SK-N-SH treated with all-trans-retinoic acid at 6 μM for 48 hours (cell line): ENCODE measurements at regions not wholly inside any gene's neighbourhood (a gene's known extent, or its start where the extent isn't known, plus 50 kb on each side); places are given as distances from the start of the nearest gene placed in this dataset.
A peak's percentile ranks its signal among the peaks of the same experiment; 100 is the strongest.

Experiments used
- ATAC-seq: fragments of 200-7000 bp; cut with Tn5 transposase; 3 replicates; pipeline ENCODE4 v1.9.1; 2020; ENCODE audit warnings: mild to moderate bottlenecking, moderate library complexity
- ARNTL ChIP-seq: fragments of 450-650 bp; formaldehyde crosslinking; IDR thresholded peaks from 2 replicates; pipeline ENCODE4 v1.5.0; 2020; ENCODE audit warnings: low read depth, mild to moderate bottlenecking, moderate library complexity, borderline replicate concordance
- BACH2 ChIP-seq: fragments of 250-450 bp; sonication (Bioruptor Pico); IDR thresholded peaks from 2 replicates; pipeline ENCODE4 v1.9.0; 2021; ENCODE audit warnings: mild to moderate bottlenecking, borderline replicate concordance
- CSDC2 ChIP-seq: fragments of 250-450 bp; sonication (Bioruptor Pico); IDR thresholded peaks from 2 replicates; pipeline ENCODE4 v1.5.0; 2020; ENCODE audit warnings: mild to moderate bottlenecking, moderate library complexity
- CSRNP3 ChIP-seq: fragments of 250-450 bp; sonication (Bioruptor Pico); IDR thresholded peaks from 2 replicates; pipeline ENCODE4 v1.5.1; 2021; ENCODE audit warnings: mild to moderate bottlenecking, moderate library complexity
- ESRRG ChIP-seq: fragments of 250-450 bp; sonication (Bioruptor Pico); IDR thresholded peaks from 2 replicates; pipeline ENCODE4 v1.6.1; 2021; ENCODE audit warnings: mild to moderate bottlenecking
- GLIS3 ChIP-seq: fragments of 250-450 bp; sonication (Bioruptor Pico); IDR thresholded peaks from 2 replicates; pipeline ENCODE4 v1.5.0; 2020; ENCODE audit warnings: mild to moderate bottlenecking, moderate library complexity
- ISL1 ChIP-seq: fragments of 250-450 bp; sonication (Bioruptor Pico); IDR thresholded peaks from 2 replicates; pipeline ENCODE4 v2.1.2; 2022; ENCODE audit warnings: mild to moderate bottlenecking, moderate library complexity
- OSR1 ChIP-seq: fragments of 250-450 bp; sonication (Bioruptor Pico); IDR thresholded peaks from 2 replicates; pipeline ENCODE4 v1.8.0; 2022; ENCODE audit warnings: moderate library complexity, mild to moderate bottlenecking, inconsistent platforms
- PATZ1 ChIP-seq: fragments of 250-450 bp; sonication (Bioruptor Pico); IDR thresholded peaks from 2 replicates; pipeline ENCODE4 v1.8.0; 2020; ENCODE audit warnings: mild to moderate bottlenecking, moderate library complexity, borderline replicate concordance
- POU6F1 ChIP-seq: fragments of 250-450 bp; sonication (Bioruptor Pico); IDR thresholded peaks from 2 replicates; pipeline ENCODE4 v1.8.0; 2021; ENCODE audit warnings: low read depth, mild to moderate bottlenecking, moderate library complexity, borderline replicate concordance
- PPARA ChIP-seq: fragments of 250-450 bp; sonication (Bioruptor Pico); IDR thresholded peaks from 2 replicates; pipeline ENCODE4 v1.5.0; 2020; ENCODE audit warnings: mild to moderate bottlenecking, borderline replicate concordance
- RARB ChIP-seq: fragments of 250-450 bp; sonication (Bioruptor Pico); IDR thresholded peaks from 2 replicates; pipeline ENCODE4 v1.8.0; 2021; ENCODE audit warnings: mild to moderate bottlenecking, moderate library complexity
- SNAI2 ChIP-seq: fragments of 250-450 bp; sonication (Bioruptor Pico); IDR thresholded peaks from 2 replicates; pipeline ENCODE4 v1.5.0; 2020; ENCODE audit warnings: mild to moderate bottlenecking, moderate library complexity
- TCF4 ChIP-seq: fragments of 250-450 bp; sonication (Bioruptor Pico); IDR thresholded peaks from 2 replicates; pipeline ENCODE4 v1.8.0; 2021; ENCODE audit warnings: mild to moderate bottlenecking, moderate library complexity, borderline replicate concordance
- TOX ChIP-seq: fragments of 250-450 bp; sonication (Bioruptor Pico); IDR thresholded peaks from 2 replicates; pipeline ENCODE4 v1.8.0; 2021; ENCODE audit warnings: mild to moderate bottlenecking, moderate library complexity, borderline replicate concordance
- ZC3H10 ChIP-seq: fragments of 250-450 bp; sonication (Bioruptor Pico); IDR thresholded peaks from 2 replicates; pipeline ENCODE4 v1.5.1; 2021; ENCODE audit warnings: mild to moderate bottlenecking, moderate library complexity
- ZFP3 ChIP-seq: fragments of 250-450 bp; sonication (Bioruptor Pico); IDR thresholded peaks from 2 replicates; pipeline ENCODE4 v1.5.0; 2020; ENCODE audit warnings: mild to moderate bottlenecking, moderate library complexity
- ZFP30 ChIP-seq: fragments of 450-650 bp; formaldehyde crosslinking; IDR thresholded peaks from 2 replicates; pipeline ENCODE4 v1.5.0; 2022; ENCODE audit warnings: mild to moderate bottlenecking, moderate library complexity
- ZNF565 ChIP-seq: fragments of 450-650 bp; formaldehyde crosslinking; conservative IDR thresholded peaks from 2 replicates; pipeline ENCODE4 v1.5.0; 2020; ENCODE audit warnings: low read depth, mild to moderate bottlenecking, moderate library complexity
- ZNF70 ChIP-seq: fragments of 450-650 bp; formaldehyde crosslinking; IDR thresholded peaks from 2 replicates; pipeline ENCODE4 v1.5.0; 2020; ENCODE audit warnings: mild to moderate bottlenecking, moderate library complexity
- TF ChIP-seq, protein P1 (sequence below): fragments of 250-450 bp; sonication (Bioruptor Pico); IDR thresholded peaks from 2 replicates; pipeline ENCODE4 v1.5.0; 2020; ENCODE audit warnings: mild to moderate bottlenecking, moderate library complexity
- TF ChIP-seq, protein P2 (sequence below): fragments of 250-450 bp; sonication (Bioruptor Pico); IDR thresholded peaks from 2 replicates; pipeline ENCODE4 v1.5.1; 2020; ENCODE audit warnings: low read depth, mild to moderate bottlenecking, moderate library complexity

GRCh38 chr12:126384026-126384564 lies 1318.9 kb downstream of the AACS start:
- ATAC-seq, result no peak
- TF ChIP-seq ARNTL (CRISPR knock-in tag), result no peak
- no peak for TF ChIP-seq ZFP3 (CRISPR knock-in tag)
- TF ChIP-seq RARB, result no peak
- TF ChIP-seq, protein P1, sequence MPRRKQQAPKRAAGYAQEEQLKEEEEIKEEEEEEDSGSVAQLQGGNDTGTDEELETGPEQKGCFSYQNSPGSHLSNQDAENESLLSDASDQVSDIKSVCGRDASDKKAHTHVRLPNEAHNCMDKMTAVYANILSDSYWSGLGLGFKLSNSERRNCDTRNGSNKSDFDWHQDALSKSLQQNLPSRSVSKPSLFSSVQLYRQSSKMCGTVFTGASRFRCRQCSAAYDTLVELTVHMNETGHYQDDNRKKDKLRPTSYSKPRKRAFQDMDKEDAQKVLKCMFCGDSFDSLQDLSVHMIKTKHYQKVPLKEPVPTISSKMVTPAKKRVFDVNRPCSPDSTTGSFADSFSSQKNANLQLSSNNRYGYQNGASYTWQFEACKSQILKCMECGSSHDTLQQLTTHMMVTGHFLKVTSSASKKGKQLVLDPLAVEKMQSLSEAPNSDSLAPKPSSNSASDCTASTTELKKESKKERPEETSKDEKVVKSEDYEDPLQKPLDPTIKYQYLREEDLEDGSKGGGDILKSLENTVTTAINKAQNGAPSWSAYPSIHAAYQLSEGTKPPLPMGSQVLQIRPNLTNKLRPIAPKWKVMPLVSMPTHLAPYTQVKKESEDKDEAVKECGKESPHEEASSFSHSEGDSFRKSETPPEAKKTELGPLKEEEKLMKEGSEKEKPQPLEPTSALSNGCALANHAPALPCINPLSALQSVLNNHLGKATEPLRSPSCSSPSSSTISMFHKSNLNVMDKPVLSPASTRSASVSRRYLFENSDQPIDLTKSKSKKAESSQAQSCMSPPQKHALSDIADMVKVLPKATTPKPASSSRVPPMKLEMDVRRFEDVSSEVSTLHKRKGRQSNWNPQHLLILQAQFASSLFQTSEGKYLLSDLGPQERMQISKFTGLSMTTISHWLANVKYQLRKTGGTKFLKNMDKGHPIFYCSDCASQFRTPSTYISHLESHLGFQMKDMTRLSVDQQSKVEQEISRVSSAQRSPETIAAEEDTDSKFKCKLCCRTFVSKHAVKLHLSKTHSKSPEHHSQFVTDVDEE (CRISPR knock-in tag), result no peak
- TF ChIP-seq TCF4 (CRISPR knock-in tag), result no peak
- TF ChIP-seq CSDC2 (CRISPR knock-in tag), result no peak
- TF ChIP-seq CSRNP3, result no peak
- no peak for TF ChIP-seq ZNF70 (CRISPR knock-in tag)
- no peak for TF ChIP-seq ZNF565 (CRISPR knock-in tag)

DNA sequence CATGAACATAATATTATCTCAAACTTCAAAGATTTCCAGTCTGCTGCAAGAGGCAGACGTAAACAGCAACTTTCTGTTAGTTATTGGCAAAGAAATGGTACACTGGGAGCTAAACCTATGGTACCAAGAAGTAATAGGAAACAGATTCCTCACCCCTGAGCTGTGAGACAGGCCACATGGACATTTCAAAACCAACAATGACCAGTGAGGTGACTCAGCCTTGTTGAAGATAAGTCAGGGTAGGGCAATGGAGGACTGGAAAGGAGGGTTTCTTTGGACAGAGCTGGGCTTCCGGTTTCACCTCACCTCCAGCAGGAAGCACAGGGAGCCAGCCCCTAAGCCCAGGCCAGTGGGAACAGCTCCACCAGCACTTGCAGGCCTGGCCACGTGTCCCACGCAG lies 1320.5 kb downstream of the AACS start:
- ATAC-seq, result no peak; the same call in 2 of the 3 replicates
- no peak for TF ChIP-seq TCF4 (CRISPR knock-in tag)
- no peak for TF ChIP-seq ZFP3 (CRISPR knock-in tag)
- TF ChIP-seq, all 23 proteins: peak for 0

DNA sequence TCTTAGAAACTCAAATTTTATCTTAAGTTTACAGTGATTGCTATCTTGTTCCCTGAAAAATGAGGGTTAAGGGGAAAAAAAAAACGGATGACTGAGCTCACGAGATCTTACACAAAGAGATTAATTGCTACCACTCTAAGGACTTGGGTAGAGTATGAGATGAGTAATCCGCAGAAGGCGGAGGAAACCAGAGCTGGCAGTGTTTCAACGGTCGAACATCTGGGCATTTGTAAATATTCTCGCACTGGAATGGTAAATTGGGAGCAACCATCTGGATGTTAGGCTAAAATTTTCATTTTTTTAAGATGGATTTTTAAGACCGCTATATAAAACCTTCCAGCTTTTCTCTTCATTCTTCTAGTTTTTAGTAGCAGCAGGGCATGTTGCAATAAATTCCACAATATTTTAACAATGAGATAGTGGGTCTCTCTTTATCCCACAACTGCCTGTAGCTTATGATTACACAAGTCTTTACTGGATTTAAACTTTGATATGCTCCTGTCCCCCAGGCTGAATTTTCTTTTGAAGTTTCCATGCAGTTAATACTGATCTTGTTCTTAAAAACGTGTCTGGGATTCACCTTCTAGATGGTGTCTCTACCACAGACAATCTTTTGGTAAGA lies 1324.1 kb downstream of the AACS start:
- ATAC-seq, result peak; percentile 64; the same call in 2 of the 3 replicates
- TF ChIP-seq RARB (no peak), TOX (CRISPR knock-in tag) (no peak), CSDC2 (CRISPR knock-in tag) (no peak), PPARA (CRISPR knock-in tag) (no peak), GLIS3 (CRISPR knock-in tag) (no peak), POU6F1 (CRISPR knock-in tag) (no peak), ZNF565 (CRISPR knock-in tag) (no peak), ZNF70 (CRISPR knock-in tag) (no peak), CSRNP3 (no peak), OSR1 (CRISPR knock-in tag) (no peak), ESRRG (no peak), ARNTL (CRISPR knock-in tag) (no peak), ISL1 (CRISPR knock-in tag) (no peak), PATZ1 (CRISPR knock-in tag) (no peak), ZC3H10 (CRISPR knock-in tag) (no peak), ZFP30 (CRISPR knock-in tag) (no peak), SNAI2 (CRISPR knock-in tag) (no peak), BACH2 (CRISPR knock-in tag) (no peak)
- TF ChIP-seq, protein P2, sequence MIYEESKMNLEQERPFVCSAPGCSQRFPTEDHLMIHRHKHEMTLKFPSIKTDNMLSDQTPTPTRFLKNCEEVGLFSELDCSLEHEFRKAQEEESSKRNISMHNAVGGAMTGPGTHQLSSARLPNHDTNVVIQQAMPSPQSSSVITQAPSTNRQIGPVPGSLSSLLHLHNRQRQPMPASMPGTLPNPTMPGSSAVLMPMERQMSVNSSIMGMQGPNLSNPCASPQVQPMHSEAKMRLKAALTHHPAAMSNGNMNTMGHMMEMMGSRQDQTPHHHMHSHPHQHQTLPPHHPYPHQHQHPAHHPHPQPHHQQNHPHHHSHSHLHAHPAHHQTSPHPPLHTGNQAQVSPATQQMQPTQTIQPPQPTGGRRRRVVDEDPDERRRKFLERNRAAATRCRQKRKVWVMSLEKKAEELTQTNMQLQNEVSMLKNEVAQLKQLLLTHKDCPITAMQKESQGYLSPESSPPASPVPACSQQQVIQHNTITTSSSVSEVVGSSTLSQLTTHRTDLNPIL (CRISPR knock-in tag), result no peak
